ENCODE measurements at regions not wholly inside any gene's neighbourhood (a gene's known extent, or its start where the extent isn't known, plus 50 kb on each side); places are given as distances from the start of the nearest gene placed in this dataset.

GRCh38 chr18:56508370-56509036 lies 129.9 kb downstream of the TXNL1 start:
- intact Hi-C loops (cut with micrococcal nuclease) (no loop called here), in situ Hi-C loops (cut with MboI) (no loop called here)
- Histone ChIP-seq H3K4me3 (no peak overlapping the region), H3K79me2 (ENCODE audit: control insufficient read depth, insufficient read depth, low read length) (no peaks in the 10 kb centered on the region), H3K9ac (ENCODE audit: insufficient read depth in 1 of 2, low read depth in 2 of 2, low read length in 2 of 2) (no peak overlapping the region), H3K9me3 (replicated peaks; ENCODE audit: control insufficient read depth, insufficient read depth, low read depth, low read length) (no peaks in the 10 kb centered on the region), H2AFZ (ENCODE audit: low read depth, low read length) (no peak overlapping the region), H3K9me1 (ENCODE audit: control insufficient read depth, insufficient read depth, low read length) (no peaks in the 10 kb centered on the region), H3K27me3 (ENCODE audit: control insufficient read depth in 2 of 2, insufficient read depth in 2 of 2, low read length in 2 of 2) (no peaks in the 10 kb centered on the region; a peak in 1 of 5 replicates), H3K4me1 (replicated peaks in 1 of 2; ENCODE audit: control insufficient read depth in 2 of 2, insufficient read depth in 2 of 2, low read length in 2 of 2) (no peaks in the 10 kb centered on the region), H4K20me1 (replicated peaks; ENCODE audit: control insufficient read depth, insufficient read depth, low read length) (no peaks in the 10 kb centered on the region), H3K4me2 (ENCODE audit: insufficient read depth, low read length) (no peak overlapping the region), H3K36me3 (ENCODE audit: control insufficient read depth, insufficient read depth, low read length) (no peaks in the 10 kb centered on the region), H3K27ac (ENCODE audit: extremely low read depth, low read depth, low read length) (no peak overlapping the region)
- 5% methylated on average over 4 of the region's 4 CpGs for WGBS (ENCODE audit: insufficient coverage, low coverage, missing lambda C conversion rate)
- POLR2A ChIA-PET, result no interaction called here
- CTCF ChIA-PET (ENCODE audit: low intra/inter-chr PET ratio), result no interaction called here
- no TSS peak for BruUV-seq (replicated peaks)
- DNase-seq (ENCODE audit: extremely low read depth in 1 of 4, low spot score in 3 of 4) (no peak), FAIRE-seq (no peak), ATAC-seq (no peak)
- TF ChIP-seq ZBED1 (IDR thresholded peaks at IDR 0.05) (no peak), ESRRB (CRISPR knock-in tag; IDR thresholded peaks at IDR 0.05; ENCODE audit: borderline replicate concordance) (no peak), FOXK2 (conservative IDR thresholded peaks at IDR 0.05 in 1 of 2, IDR thresholded peaks at IDR 0.05 in 1 of 2; ENCODE audit: low read depth in 2 of 2) (no peak), MAFK (IDR thresholded peaks at IDR 0.05; ENCODE audit: low read length) (no peak), ZMIZ1 (IDR thresholded peaks at IDR 0.05; ENCODE audit: low read depth in 2 of 2, low read length in 2 of 2) (no peak), ZNF316 (IDR thresholded peaks at IDR 0.05) (no peak), NR3C1 (CRISPR knock-in tag; IDR thresholded peaks at IDR 0.05) (no peak), CBX1 (IDR thresholded peaks at IDR 0.05; ENCODE audit: low read depth) (no peak), NCOA2 (IDR thresholded peaks at IDR 0.05; ENCODE audit: partially characterized antibody in 2 of 2) (no peak)
- TF ChIP-seq, protein P1, sequence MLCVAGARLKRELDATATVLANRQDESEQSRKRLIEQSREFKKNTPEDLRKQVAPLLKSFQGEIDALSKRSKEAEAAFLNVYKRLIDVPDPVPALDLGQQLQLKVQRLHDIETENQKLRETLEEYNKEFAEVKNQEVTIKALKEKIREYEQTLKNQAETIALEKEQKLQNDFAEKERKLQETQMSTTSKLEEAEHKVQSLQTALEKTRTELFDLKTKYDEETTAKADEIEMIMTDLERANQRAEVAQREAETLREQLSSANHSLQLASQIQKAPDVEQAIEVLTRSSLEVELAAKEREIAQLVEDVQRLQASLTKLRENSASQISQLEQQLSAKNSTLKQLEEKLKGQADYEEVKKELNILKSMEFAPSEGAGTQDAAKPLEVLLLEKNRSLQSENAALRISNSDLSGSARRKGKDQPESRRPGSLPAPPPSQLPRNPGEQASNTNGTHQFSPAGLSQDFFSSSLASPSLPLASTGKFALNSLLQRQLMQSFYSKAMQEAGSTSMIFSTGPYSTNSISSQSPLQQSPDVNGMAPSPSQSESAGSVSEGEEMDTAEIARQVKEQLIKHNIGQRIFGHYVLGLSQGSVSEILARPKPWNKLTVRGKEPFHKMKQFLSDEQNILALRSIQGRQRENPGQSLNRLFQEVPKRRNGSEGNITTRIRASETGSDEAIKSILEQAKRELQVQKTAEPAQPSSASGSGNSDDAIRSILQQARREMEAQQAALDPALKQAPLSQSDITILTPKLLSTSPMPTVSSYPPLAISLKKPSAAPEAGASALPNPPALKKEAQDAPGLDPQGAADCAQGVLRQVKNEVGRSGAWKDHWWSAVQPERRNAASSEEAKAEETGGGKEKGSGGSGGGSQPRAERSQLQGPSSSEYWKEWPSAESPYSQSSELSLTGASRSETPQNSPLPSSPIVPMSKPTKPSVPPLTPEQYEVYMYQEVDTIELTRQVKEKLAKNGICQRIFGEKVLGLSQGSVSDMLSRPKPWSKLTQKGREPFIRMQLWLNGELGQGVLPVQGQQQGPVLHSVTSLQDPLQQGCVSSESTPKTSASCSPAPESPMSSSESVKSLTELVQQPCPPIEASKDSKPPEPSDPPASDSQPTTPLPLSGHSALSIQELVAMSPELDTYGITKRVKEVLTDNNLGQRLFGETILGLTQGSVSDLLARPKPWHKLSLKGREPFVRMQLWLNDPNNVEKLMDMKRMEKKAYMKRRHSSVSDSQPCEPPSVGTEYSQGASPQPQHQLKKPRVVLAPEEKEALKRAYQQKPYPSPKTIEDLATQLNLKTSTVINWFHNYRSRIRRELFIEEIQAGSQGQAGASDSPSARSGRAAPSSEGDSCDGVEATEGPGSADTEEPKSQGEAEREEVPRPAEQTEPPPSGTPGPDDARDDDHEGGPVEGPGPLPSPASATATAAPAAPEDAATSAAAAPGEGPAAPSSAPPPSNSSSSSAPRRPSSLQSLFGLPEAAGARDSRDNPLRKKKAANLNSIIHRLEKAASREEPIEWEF (CRISPR knock-in tag; IDR thresholded peaks at IDR 0.05), result no peak
- TF ChIP-seq, protein P2, sequence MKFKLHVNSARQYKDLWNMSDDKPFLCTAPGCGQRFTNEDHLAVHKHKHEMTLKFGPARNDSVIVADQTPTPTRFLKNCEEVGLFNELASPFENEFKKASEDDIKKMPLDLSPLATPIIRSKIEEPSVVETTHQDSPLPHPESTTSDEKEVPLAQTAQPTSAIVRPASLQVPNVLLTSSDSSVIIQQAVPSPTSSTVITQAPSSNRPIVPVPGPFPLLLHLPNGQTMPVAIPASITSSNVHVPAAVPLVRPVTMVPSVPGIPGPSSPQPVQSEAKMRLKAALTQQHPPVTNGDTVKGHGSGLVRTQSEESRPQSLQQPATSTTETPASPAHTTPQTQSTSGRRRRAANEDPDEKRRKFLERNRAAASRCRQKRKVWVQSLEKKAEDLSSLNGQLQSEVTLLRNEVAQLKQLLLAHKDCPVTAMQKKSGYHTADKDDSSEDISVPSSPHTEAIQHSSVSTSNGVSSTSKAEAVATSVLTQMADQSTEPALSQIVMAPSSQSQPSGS (CRISPR knock-in tag; IDR thresholded peaks at IDR 0.05), result no peak
